ENCODE measurements at regions not wholly inside any gene's neighbourhood (a gene's known extent, or its start where the extent isn't known, plus 50 kb on each side); places are given as distances from the start of the nearest gene placed in this dataset.

- Histone ChIP-seq H3K4me2 (ENCODE audit: low read length) (no peak overlapping the region), H3F3A (ENCODE audit: insufficient read depth, low read length, poor library complexity, severe bottlenecking) (no peaks in the 10 kb centered on the region), H3K27ac (ENCODE audit: low read length) (no peak overlapping the region), H3K9me2 (ENCODE audit: insufficient read depth, low read length) (no peaks in the 10 kb centered on the region), H4K20me1 (ENCODE audit: insufficient read depth) (no peaks in the 10 kb centered on the region), H2AFZ (ENCODE audit: low read depth, low read length) (no peak overlapping the region), H3K9me3 (ENCODE audit: low read length) (no peaks in the 10 kb centered on the region), H3K36me3 (ENCODE audit: insufficient read depth, low read length) (no peaks in the 10 kb centered on the region), H3K27me3 (ENCODE audit: insufficient read depth, low read depth, low read length) (no peaks in the 10 kb centered on the region), H3K9ac (ENCODE audit: low read length) (no peak overlapping the region), H3K79me2 (replicated peaks; ENCODE audit: insufficient read depth, low read length) (no peaks in the 10 kb centered on the region), H3K4me3 (ENCODE audit: low read length) (no peak overlapping the region)
- TF ChIP-seq TAF1 (IDR thresholded peaks at IDR 0.05; ENCODE audit: low read depth) (no peak), CTCF (IDR thresholded peaks at IDR 0.05; ENCODE audit: poor library complexity, severe bottlenecking) (no peak), EZH2 (IDR thresholded peaks at IDR 0.05; ENCODE audit: borderline replicate concordance, insufficient read depth, low read length, poor library complexity, severe bottlenecking) (no peak), MXI1 (conservative IDR thresholded peaks at IDR 0.05; ENCODE audit: poor library complexity, severe bottlenecking) (no peak), POLR2AphosphoS5 (IDR thresholded peaks at IDR 0.05) (no peak)
Measured at GRCh38 chr18:10387399-10387798, 67.0 kb upstream of the APCDD1 start.

GRCh38 chr18:10388373-10388772 is 66.1 kb upstream of the APCDD1 start:
- TF ChIP-seq SMC3 (conservative IDR thresholded peaks at IDR 0.05; ENCODE audit: poor library complexity) (no peak), POLR2AphosphoS5 (IDR thresholded peaks at IDR 0.05) (no peak), MXI1 (conservative IDR thresholded peaks at IDR 0.05; ENCODE audit: poor library complexity, severe bottlenecking) (no peak), CTCF (IDR thresholded peaks at IDR 0.05; ENCODE audit: poor library complexity, severe bottlenecking) (no peak), TAF1 (IDR thresholded peaks at IDR 0.05; ENCODE audit: low read depth) (no peak), EZH2 (IDR thresholded peaks at IDR 0.05; ENCODE audit: borderline replicate concordance, insufficient read depth, low read length, poor library complexity, severe bottlenecking) (no peak), EP300 (conservative IDR thresholded peaks at IDR 0.05; ENCODE audit: poor library complexity, severe bottlenecking) (no peak), RAD21 (conservative IDR thresholded peaks at IDR 0.05) (no peak)
- H2AFZ ChIP-seq (ENCODE audit: low read depth, low read length): no peak overlapping the region
- H4K20me1 ChIP-seq (ENCODE audit: insufficient read depth): no peaks in the 10 kb centered on the region
- no peak overlapping the region for H3K4me2 ChIP-seq (ENCODE audit: low read length)
- no peak overlapping the region for H3K9ac ChIP-seq (ENCODE audit: low read length)
- no peak overlapping the region for H3K27ac ChIP-seq (ENCODE audit: low read length)
- no peaks in the 10 kb centered on the region for H3K9me3 ChIP-seq (ENCODE audit: low read length)
- no peaks in the 10 kb centered on the region for H3K9me2 ChIP-seq (ENCODE audit: insufficient read depth, low read length)
- no peak overlapping the region for H3K4me3 ChIP-seq (ENCODE audit: low read length)
- H3K27me3 ChIP-seq (ENCODE audit: insufficient read depth, low read depth, low read length): no peaks in the 10 kb centered on the region
- H3F3A ChIP-seq (ENCODE audit: insufficient read depth, low read length, poor library complexity, severe bottlenecking): no peaks in the 10 kb centered on the region
- no peaks in the 10 kb centered on the region for H3K36me3 ChIP-seq (ENCODE audit: insufficient read depth, low read length)
- no peaks in the 10 kb centered on the region for H3K79me2 ChIP-seq (replicated peaks; ENCODE audit: insufficient read depth, low read length)

- no peaks in the 10 kb centered on the region for H3F3A ChIP-seq (ENCODE audit: insufficient read depth, low read length, poor library complexity, severe bottlenecking)
- H4K20me1 ChIP-seq (ENCODE audit: insufficient read depth): no peaks in the 10 kb centered on the region
- H3K9ac ChIP-seq (ENCODE audit: low read length): no peak overlapping the region
- no peaks in the 10 kb centered on the region for H3K79me2 ChIP-seq (replicated peaks; ENCODE audit: insufficient read depth, low read length)
- H3K27me3 ChIP-seq (ENCODE audit: insufficient read depth, low read depth, low read length): no peaks in the 10 kb centered on the region
- H3K4me2 ChIP-seq (ENCODE audit: low read length): no peak overlapping the region
- H3K27ac ChIP-seq (ENCODE audit: low read length): no peak overlapping the region
- no peaks in the 10 kb centered on the region for H3K9me2 ChIP-seq (ENCODE audit: insufficient read depth, low read length)
- no peaks in the 10 kb centered on the region for H3K9me3 ChIP-seq (ENCODE audit: low read length)
- H3K36me3 ChIP-seq (ENCODE audit: insufficient read depth, low read length): no peaks in the 10 kb centered on the region
- no peak overlapping the region for H2AFZ ChIP-seq (ENCODE audit: low read depth, low read length)
- no peak for TF ChIP-seq EZH2 (IDR thresholded peaks at IDR 0.05; ENCODE audit: borderline replicate concordance, insufficient read depth, low read length, poor library complexity, severe bottlenecking)
- TF ChIP-seq TAF1 (IDR thresholded peaks at IDR 0.05; ENCODE audit: low read depth): no peak
- TF ChIP-seq EP300 (conservative IDR thresholded peaks at IDR 0.05; ENCODE audit: poor library complexity, severe bottlenecking): no peak
- no peak for TF ChIP-seq SMC3 (conservative IDR thresholded peaks at IDR 0.05; ENCODE audit: poor library complexity)
- no peak for TF ChIP-seq POLR2AphosphoS5 (IDR thresholded peaks at IDR 0.05)
- H3K4me3 ChIP-seq (ENCODE audit: low read length): no peak overlapping the region
Measured at GRCh38 chr18:10391506-10391905, 62.9 kb upstream of the APCDD1 start.
